Upper lobe of right lung (tissue), 1 donor: ENCODE measurements at regions not wholly inside any gene's neighbourhood (a gene's known extent, or its start where the extent isn't known, plus 50 kb on each side); places are given as distances from the start of the nearest gene placed in this dataset.

Experiments used
- ATAC-seq: fragments of 200-7000 bp; cut with Tn5 transposase; one replicate; pipeline ENCODE4 v1.9.1; 2020; ENCODE audit warnings: mild to moderate bottlenecking, moderate library complexity
- DNase-seq: peaks from one replicate; pipeline ENCODE4 v3.0.0-alpha.2; 2020
- H3K27ac ChIP-seq: fragments of 200-600 bp; one replicate; pipeline ENCODE4 v1.8.0; 2022
- H3K27me3 ChIP-seq: fragments of 200-600 bp; one replicate; pipeline ENCODE4 v1.8.0; 2022; ENCODE audit warnings: mild to moderate bottlenecking
- H3K36me3 ChIP-seq: fragments of 200-600 bp; one replicate; pipeline ENCODE4 v1.8.0; 2022
- H3K4me1 ChIP-seq: fragments of 200-600 bp; one replicate; pipeline ENCODE4 v1.8.0; 2022
- H3K4me3 ChIP-seq: fragments of 200-600 bp; one replicate; pipeline ENCODE4 v1.8.0; 2022; ENCODE audit warnings: mild to moderate bottlenecking
- H3K9me3 ChIP-seq: fragments of 200-600 bp; one replicate; pipeline ENCODE4 v1.8.0; 2022
- CTCF ChIP-seq: fragments of 200-600 bp; IDR thresholded peaks from one replicate; pipeline ENCODE4 v1.8.0; 2022; ENCODE audit warnings: antibody characterized with exemption
- intact Hi-C: fragments of 100-400 bp; cut with DNase I; formaldehyde crosslinking; loops from one replicate; pipeline ENCODE4 v1.11.0; 2022
- donor health status: DM: no; HTN: yes; CAD: no; lungs with severe emphysema.

GRCh38 chr12:69052613-69053408 lies 119.8 kb upstream of the CPM start:
- Histone ChIP-seq H3K4me1 (peaks cover 7% of the 10 kb centered on the region), H3K27ac (no peak overlapping the region), H3K4me3 (no peak overlapping the region), H3K9me3 (no peaks in the 10 kb centered on the region), H3K27me3 (no peaks in the 10 kb centered on the region), H3K36me3 (no peaks in the 10 kb centered on the region)
- intact Hi-C loops = no loop called here
- ATAC-seq = peak; percentile 87
- TF ChIP-seq CTCF = no peak
- no peak for DNase-seq

- Histone ChIP-seq H3K4me3 (no peak overlapping the region), H3K27ac (no peak overlapping the region), H3K4me1 (peaks cover 7% of the 10 kb centered on the region), H3K27me3 (no peaks in the 10 kb centered on the region), H3K9me3 (no peaks in the 10 kb centered on the region), H3K36me3 (no peaks in the 10 kb centered on the region)
- no peak for DNase-seq
- TF ChIP-seq CTCF = no peak
- intact Hi-C loops = no loop called here
- ATAC-seq = no peak
Measured at GRCh38 chr12:69054343-69055056, 121.5 kb upstream of the CPM start.

GRCh38 chr12:69055280-69055679 lies 122.3 kb upstream of the CPM start:
- intact Hi-C loops = no loop called here
- ATAC-seq = no peak
- TF ChIP-seq CTCF = no peak

GRCh38 chr12:69055706-69056105 lies 122.7 kb upstream of the CPM start:
- Histone ChIP-seq H3K4me1 (peaks cover 7% of the 10 kb centered on the region), H3K9me3 (no peaks in the 10 kb centered on the region), H3K27ac (no peak overlapping the region), H3K4me3 (no peak overlapping the region), H3K36me3 (no peaks in the 10 kb centered on the region), H3K27me3 (no peaks in the 10 kb centered on the region)
- ATAC-seq (peak; percentile 76), DNase-seq (no peak)
- intact Hi-C loops = no loop called here
- no peak for TF ChIP-seq CTCF

More at GRCh38 chr12:69055280-69055679, 122.3 kb upstream of the CPM start:
- Histone ChIP-seq H3K4me3 (no peak overlapping the region), H3K4me1 (peaks cover 7% of the 10 kb centered on the region), H3K9me3 (no peaks in the 10 kb centered on the region), H3K27ac (no peak overlapping the region), H3K36me3 (no peaks in the 10 kb centered on the region), H3K27me3 (no peaks in the 10 kb centered on the region)
- DNase-seq = no peak

GRCh38 chr12:69056743-69057515 lies 124.0 kb upstream of the CPM start:
- ATAC-seq = no peak
- intact Hi-C loops = no loop called here
- Histone ChIP-seq H3K36me3 (no peaks in the 10 kb centered on the region), H3K4me3 (no peak overlapping the region), H3K9me3 (no peaks in the 10 kb centered on the region), H3K27ac (no peak overlapping the region), H3K27me3 (no peaks in the 10 kb centered on the region), H3K4me1 (peaks cover 13% of the 10 kb centered on the region)
- DNase-seq = no peak
- no peak for TF ChIP-seq CTCF
